ENCODE measurements at regions not wholly inside any gene's neighbourhood (a gene's known extent, or its start where the extent isn't known, plus 50 kb on each side); places are given as distances from the start of the nearest gene placed in this dataset.

- Histone ChIP-seq H3K27me3 (ENCODE audit: insufficient read depth, low read depth, severe bottlenecking) (no peaks in the 10 kb centered on the region), H3K4me3 (ENCODE audit: low read depth, low read length) (no peak overlapping the region), H3K27ac (no peak overlapping the region), H3K36me3 (no peaks in the 10 kb centered on the region), H3K9me3 (ENCODE audit: severe bottlenecking) (no peaks in the 10 kb centered on the region)
- no peak for DNase-seq
- TF ChIP-seq, protein P1, sequence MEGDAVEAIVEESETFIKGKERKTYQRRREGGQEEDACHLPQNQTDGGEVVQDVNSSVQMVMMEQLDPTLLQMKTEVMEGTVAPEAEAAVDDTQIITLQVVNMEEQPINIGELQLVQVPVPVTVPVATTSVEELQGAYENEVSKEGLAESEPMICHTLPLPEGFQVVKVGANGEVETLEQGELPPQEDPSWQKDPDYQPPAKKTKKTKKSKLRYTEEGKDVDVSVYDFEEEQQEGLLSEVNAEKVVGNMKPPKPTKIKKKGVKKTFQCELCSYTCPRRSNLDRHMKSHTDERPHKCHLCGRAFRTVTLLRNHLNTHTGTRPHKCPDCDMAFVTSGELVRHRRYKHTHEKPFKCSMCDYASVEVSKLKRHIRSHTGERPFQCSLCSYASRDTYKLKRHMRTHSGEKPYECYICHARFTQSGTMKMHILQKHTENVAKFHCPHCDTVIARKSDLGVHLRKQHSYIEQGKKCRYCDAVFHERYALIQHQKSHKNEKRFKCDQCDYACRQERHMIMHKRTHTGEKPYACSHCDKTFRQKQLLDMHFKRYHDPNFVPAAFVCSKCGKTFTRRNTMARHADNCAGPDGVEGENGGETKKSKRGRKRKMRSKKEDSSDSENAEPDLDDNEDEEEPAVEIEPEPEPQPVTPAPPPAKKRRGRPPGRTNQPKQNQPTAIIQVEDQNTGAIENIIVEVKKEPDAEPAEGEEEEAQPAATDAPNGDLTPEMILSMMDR (IDR thresholded peaks at IDR 0.05; ENCODE audit: low read depth, low read length) = no peak
Observed at GRCh38 chr1:65036570-65037051, 70.3 kb upstream of the JAK1 start.

- H3K27ac ChIP-seq = no peak overlapping the region
- H3K9me3 ChIP-seq (ENCODE audit: severe bottlenecking) = no peaks in the 10 kb centered on the region
- DNase-seq = no peak
- H3K36me3 ChIP-seq = no peaks in the 10 kb centered on the region
- no peak overlapping the region for H3K4me3 ChIP-seq (ENCODE audit: low read depth, low read length)
- no peaks in the 10 kb centered on the region for H3K27me3 ChIP-seq (ENCODE audit: insufficient read depth, low read depth, severe bottlenecking)
- TF ChIP-seq, protein P1 (IDR thresholded peaks at IDR 0.05; ENCODE audit: low read depth, low read length) = no peak
Observed at GRCh38 chr1:65039066-65039465, 72.7 kb upstream of the JAK1 start.

DNA sequence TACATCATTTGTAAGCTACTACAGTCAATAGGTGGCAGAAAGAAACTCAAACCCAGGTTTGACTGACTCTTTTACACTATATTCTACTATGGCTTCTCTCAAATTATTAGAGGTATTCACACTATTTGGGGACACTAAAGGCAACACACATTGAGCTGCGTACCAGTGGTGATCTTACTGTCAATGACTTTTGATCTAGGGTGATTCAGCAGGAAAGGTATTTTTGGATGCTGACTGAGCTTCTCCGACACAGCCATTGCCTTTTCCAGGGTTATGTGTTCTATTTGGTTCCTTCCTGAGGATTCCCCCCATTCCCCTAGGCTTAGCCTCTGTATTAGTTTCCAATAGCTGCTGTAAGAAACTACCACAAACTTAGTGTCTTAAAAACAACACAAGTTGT, 73.2 kb upstream of the JAK1 start:
- no peak overlapping the region for H3K27ac ChIP-seq
- DNase-seq = no peak
- H3K36me3 ChIP-seq = no peaks in the 10 kb centered on the region
- no peaks in the 10 kb centered on the region for H3K9me3 ChIP-seq (ENCODE audit: severe bottlenecking)
- H3K4me3 ChIP-seq (ENCODE audit: low read depth, low read length) = no peak overlapping the region
- H3K27me3 ChIP-seq (ENCODE audit: insufficient read depth, low read depth, severe bottlenecking) = no peaks in the 10 kb centered on the region
- TF ChIP-seq, protein P1 (IDR thresholded peaks at IDR 0.05; ENCODE audit: low read depth, low read length) = no peak

DNA sequence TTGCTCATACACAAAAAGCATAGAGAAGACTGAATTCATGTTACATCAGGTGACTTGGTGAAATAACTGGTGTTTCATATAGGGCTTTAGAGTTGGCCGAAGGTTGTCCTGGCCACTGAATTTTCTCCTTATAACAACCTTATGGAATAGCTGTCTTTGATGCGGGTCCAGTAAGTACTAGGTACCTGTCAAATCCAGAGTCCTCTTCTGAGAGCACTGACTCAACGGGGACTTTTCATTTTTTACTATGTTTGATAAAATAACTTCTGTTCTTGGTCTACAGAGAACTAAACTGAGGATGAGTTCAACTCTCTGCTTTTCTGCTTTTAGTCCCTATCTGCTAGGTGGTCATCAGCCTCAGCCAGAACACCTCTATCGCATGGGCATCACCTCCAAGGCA, 76.1 kb upstream of the JAK1 start:
- Histone ChIP-seq H3K4me3 (ENCODE audit: low read depth, low read length) (no peak overlapping the region), H3K9me3 (ENCODE audit: severe bottlenecking) (no peaks in the 10 kb centered on the region), H3K36me3 (no peaks in the 10 kb centered on the region), H3K27me3 (ENCODE audit: insufficient read depth, low read depth, severe bottlenecking) (no peaks in the 10 kb centered on the region), H3K27ac (no peak overlapping the region)
- TF ChIP-seq, protein P1 (IDR thresholded peaks at IDR 0.05; ENCODE audit: low read depth, low read length) = no peak
- no peak for DNase-seq

DNA sequence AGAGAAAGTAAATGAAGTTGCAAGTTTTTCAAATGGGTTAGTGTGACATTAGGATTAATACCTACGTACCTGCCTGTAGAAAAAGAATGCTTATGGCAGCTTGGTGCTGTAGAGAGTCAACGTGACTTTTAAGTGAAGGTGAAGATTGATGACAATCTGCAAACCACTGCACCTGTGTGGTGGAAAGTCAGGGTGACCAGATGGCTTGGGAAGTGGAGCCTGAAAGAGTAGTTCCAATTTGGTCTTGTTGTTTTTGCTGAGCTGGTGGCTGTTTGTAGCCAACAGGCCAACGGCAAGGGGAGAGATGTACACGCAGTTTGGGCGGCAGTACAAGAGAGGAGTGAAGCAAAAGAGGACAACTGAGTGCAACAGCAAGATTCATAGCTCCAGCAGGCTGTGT, 78.1 kb upstream of the JAK1 start:
- H3K27ac ChIP-seq = no peak overlapping the region
- DNase-seq = no peak
- TF ChIP-seq, protein P1 (IDR thresholded peaks at IDR 0.05; ENCODE audit: low read depth, low read length) = no peak

More for the DNA sequence above, 78.1 kb upstream of the JAK1 start:
- Histone ChIP-seq H3K27me3 (ENCODE audit: insufficient read depth, low read depth, severe bottlenecking) (no peaks in the 10 kb centered on the region), H3K4me3 (ENCODE audit: low read depth, low read length) (no peak overlapping the region), H3K9me3 (ENCODE audit: severe bottlenecking) (no peaks in the 10 kb centered on the region), H3K36me3 (no peaks in the 10 kb centered on the region)

All from WERI-Rb-1 (cell line).